BJ (cell line): ENCODE measurements at regions not wholly inside any gene's neighbourhood (a gene's known extent, or its start where the extent isn't known, plus 50 kb on each side); places are given as distances from the start of the nearest gene placed in this dataset.

Source experiments
- CTCF ChIA-PET: fragments of 350-600 bp; formaldehyde crosslinking; extraction: SDS; loops from one replicate; lab custom pipeline; 2021; ENCODE audit warnings: antibody characterized with exemption, inconsistent platforms; lab: Yijun Ruan, JAX
- POLR2A ChIA-PET: fragments of 300-600 bp; sonication (Branson Sonifier 250); formaldehyde crosslinking; extraction: SDS; loops from one replicate; lab custom pipeline; 2021; ENCODE audit warnings: antibody characterized with exemption; lab: Charles Lee
- DNase-seq: peaks from one replicate; pipeline ENCODE4 v3.0.0-alpha.2; 2011; ENCODE audit warnings: low read depth
- H3K27me3 ChIP-seq: 2 replicates; pipeline ENCODE4 v1.6.0; 2011; ENCODE audit warnings: low read length; ENCODE audit not compliant: control insufficient read depth, insufficient read depth
- H3K36me3 ChIP-seq: 2 replicates; pipeline ENCODE4 v1.5.1; 2011; ENCODE audit warnings: low read length; ENCODE audit not compliant: control insufficient read depth, insufficient read depth
- H3K4me3 ChIP-seq: 2 replicates; pipeline ENCODE4 v1.5.1; 2011; ENCODE audit warnings: low read depth, mild to moderate bottlenecking, control low read depth, low read length
- CTCF ChIP-seq: IDR thresholded peaks from 2 replicates; pipeline ENCODE4 v1.5.1; 2011; ENCODE audit warnings: low read depth, mild to moderate bottlenecking, control low read depth, inconsistent platforms, low read length, moderate library complexity; ENCODE audit not compliant: insufficient read depth

- H3K36me3 ChIP-seq: no peaks in the 10 kb centered on the region
- no peak for TF ChIP-seq CTCF
- no peaks in the 10 kb centered on the region; the same call in 1 of the 2 replicates for H3K27me3 ChIP-seq
- H3K4me3 ChIP-seq: no peak overlapping the region
- DNase-seq: no peak
- POLR2A ChIA-PET: no interaction called here
- CTCF ChIA-PET: interaction anchor here (1.7 kb wide), 1 partner anchor 23 kb away, joined by 5 read pairs; no protein-coding TSS in a partner anchor
These were observed 56.1 kb upstream of the SLC35C1 start for GRCh38 chr11:45748801-45749200.

GRCh38 chr11:45745065-45745811, 59.7 kb upstream of the SLC35C1 start:
- DNase-seq: no peak
- POLR2A ChIA-PET: no interaction called here
- CTCF ChIA-PET: no interaction called here
- TF ChIP-seq CTCF: no peak
- Histone ChIP-seq H3K4me3 (no peak overlapping the region), H3K27me3 (no peaks in the 10 kb centered on the region; the same call in 1 of the 2 replicates), H3K36me3 (no peaks in the 10 kb centered on the region)

- no peak for TF ChIP-seq CTCF
- H3K36me3 ChIP-seq: no peaks in the 10 kb centered on the region
- POLR2A ChIA-PET: no interaction called here
- H3K27me3 ChIP-seq: no peaks in the 10 kb centered on the region; the same call in 1 of the 2 replicates
- DNase-seq: no peak
- CTCF ChIA-PET: no interaction called here
- H3K4me3 ChIP-seq: no peak overlapping the region
These were observed 61.1 kb upstream of the SLC35C1 start for GRCh38 chr11:45743556-45744468.

GRCh38 chr11:45741582-45741981, 63.4 kb upstream of the SLC35C1 start:
- POLR2A ChIA-PET: no interaction called here
- no peak for TF ChIP-seq CTCF
- Histone ChIP-seq H3K36me3 (no peaks in the 10 kb centered on the region), H3K27me3 (no peaks in the 10 kb centered on the region; the same call in 1 of the 2 replicates), H3K4me3 (no peak overlapping the region)
- no peak for DNase-seq
- CTCF ChIA-PET: no interaction called here

GRCh38 chr11:45741032-45741431, 63.9 kb upstream of the SLC35C1 start:
- no peaks in the 10 kb centered on the region; the same call in 1 of the 2 replicates for H3K27me3 ChIP-seq
- no peak for DNase-seq
- H3K4me3 ChIP-seq: no peak overlapping the region
- ChIA-PET CTCF (no interaction called here), POLR2A (no interaction called here)
- H3K36me3 ChIP-seq: no peaks in the 10 kb centered on the region
- no peak for TF ChIP-seq CTCF
